ENCODE measurements at regions not wholly inside any gene's neighbourhood (a gene's known extent, or its start where the extent isn't known, plus 50 kb on each side); places are given as distances from the start of the nearest gene placed in this dataset.

- TF ChIP-seq POLR2A (IDR thresholded peaks at IDR 0.05) (no peak), CTCF (IDR thresholded peaks at IDR 0.05) (no peak)
Measured at GRCh38 chr6:139431602-139431956, 57.1 kb upstream of the CITED2 start.
